HG03066 (cell line): ENCODE measurements at regions not wholly inside any gene's neighbourhood (a gene's known extent, or its start where the extent isn't known, plus 50 kb on each side); places are given as distances from the start of the nearest gene placed in this dataset.

ENCODE experiments used
- ATAC-seq: cut with Tn5 transposase; IDR thresholded peaks from one replicate; pipeline ENCODE4 v1.9.1; 2021; ENCODE audit warnings: low read depth; ENCODE audit not compliant: unreplicated experiment

DNA sequence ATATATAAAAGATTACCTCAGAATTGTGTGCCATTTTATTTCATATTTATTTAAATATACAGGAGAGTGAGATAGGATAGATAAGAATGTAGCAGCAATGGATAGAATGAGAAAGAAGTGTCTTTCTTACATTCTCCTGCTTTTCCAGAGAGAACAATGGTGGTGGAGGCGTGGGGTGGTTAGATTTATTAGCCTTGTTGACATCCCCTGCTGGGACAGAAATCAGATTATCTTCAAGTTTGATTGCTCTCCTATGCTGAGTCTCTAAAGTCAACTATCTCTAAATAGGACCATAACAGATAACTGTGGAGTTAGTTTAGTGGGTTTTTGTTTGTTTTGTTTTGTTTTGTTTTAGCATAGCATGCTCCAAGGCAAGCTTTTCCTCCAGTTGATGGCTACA is 397.6 kb downstream of the LRFN5 start:
- no peak for ATAC-seq

DNA sequence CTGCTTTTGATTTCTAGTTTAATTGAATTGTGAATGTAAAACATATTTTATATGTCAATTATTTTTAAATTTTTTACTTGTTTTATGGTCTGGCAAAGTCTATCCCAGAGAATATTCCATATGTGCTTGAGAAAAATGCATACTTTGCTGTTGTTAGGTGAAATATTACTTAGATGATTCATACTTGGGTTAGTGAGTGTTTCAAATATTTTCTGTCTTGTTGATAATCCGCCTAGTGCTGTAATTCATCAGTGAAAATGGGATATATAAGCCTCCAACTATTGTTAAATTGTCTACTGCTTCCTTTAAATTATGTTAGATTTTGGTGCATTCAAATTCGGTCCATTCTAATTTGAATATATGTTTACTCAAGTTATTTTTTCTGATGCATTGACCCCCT is 395.5 kb downstream of the LRFN5 start:
- ATAC-seq, result no peak

DNA sequence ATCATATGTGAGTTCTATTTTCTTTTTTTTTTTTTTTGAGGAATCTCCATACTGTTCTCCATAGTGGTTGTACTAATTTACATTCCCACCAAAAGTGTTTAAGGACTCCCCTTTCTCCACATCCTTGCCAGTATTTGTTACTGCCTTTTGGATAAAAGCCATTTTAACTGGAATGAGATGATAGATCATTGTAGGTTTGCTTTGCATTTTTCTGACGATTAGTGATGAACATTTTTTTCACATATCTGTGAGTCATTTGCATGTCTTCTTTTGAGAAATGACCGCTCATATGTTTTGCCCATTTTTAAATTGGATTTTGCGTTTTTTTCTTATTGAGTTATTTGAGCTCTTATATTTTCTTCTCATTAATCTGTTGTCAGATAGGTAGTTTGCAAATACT is 394.8 kb downstream of the LRFN5 start:
- ATAC-seq, result no peak

DNA sequence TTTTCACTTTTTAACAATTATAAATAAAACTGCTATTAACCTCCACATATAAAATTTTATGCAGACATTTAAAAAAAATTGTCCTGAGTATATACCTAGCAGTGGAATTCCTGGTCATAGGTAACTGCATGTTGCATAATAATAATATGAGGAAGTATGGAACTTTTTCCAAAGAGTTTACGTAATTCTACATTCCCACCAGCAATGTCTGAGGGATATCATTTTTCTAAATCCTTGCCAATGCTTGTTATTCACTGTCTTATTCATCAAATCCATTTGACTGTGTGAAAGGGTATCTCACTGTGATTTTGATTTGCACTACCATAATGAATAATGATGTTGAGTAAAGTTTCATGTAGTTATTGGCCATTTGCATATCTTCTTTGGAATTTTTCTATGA is 393.8 kb downstream of the LRFN5 start:
- no peak for ATAC-seq

DNA sequence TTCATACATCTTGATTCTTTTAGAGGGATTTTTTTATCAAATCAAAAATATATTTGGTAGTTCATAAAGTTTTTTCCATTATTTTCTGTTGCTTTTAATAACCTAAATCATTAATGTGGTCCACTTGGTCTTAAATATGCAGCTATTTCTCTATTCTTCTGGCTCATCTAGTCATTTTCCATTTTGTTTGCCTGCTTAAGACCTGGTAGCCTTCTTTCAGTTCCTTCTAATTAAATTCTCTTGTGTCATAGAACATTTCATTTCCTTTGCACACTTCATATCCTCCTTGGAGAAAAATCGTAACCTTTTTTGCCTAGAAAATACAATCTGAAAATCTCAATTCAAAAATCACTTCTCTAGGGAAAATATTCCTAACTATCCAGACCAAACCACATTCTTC is 387.0 kb downstream of the LRFN5 start:
- ATAC-seq, result no peak

DNA sequence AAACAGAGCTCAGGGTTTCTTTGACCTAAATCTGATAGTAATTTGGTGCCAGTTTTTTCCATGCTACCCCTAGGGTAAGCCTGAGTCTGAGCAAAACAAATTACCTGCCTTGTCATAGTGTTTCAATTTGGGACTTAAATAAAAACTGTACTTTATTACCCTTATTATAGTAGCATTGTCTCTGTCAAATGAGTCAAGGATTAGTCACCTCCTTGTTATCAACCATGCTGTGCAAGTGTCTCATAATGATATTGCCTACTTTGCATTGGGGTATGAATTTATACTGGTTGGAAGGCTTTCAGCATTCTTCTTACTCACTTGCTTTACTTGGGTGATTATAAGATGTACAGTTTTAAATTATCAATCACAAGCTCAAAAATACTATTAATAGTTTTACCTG is 380.0 kb downstream of the LRFN5 start:
- ATAC-seq, result no peak

DNA sequence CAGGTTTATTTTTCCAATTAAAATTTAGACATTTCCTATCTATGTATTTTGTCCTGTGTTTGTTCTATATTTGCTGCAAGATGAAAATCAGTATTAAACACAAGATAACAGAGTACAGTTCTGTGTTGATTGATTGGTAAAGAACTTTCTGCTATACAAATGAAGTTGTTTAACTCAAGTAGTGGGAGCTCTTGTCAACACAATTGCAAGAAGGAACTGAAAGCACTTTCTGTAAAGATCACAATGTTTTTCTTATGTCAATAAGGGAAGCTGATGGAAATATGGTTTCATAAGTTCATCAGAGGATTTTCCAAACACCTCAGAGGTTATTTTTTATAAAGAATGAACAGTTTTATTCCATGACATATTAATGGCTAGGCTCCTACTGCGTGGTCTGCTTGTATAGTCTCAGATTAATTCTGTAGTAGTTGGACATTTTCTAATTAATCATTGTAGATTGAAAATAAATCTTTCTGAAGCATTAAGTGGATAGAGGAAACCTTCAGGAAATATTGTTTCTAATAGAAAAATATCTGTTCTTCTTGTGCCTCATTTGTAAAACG is 379.5 kb downstream of the LRFN5 start:
- no peak for ATAC-seq

DNA sequence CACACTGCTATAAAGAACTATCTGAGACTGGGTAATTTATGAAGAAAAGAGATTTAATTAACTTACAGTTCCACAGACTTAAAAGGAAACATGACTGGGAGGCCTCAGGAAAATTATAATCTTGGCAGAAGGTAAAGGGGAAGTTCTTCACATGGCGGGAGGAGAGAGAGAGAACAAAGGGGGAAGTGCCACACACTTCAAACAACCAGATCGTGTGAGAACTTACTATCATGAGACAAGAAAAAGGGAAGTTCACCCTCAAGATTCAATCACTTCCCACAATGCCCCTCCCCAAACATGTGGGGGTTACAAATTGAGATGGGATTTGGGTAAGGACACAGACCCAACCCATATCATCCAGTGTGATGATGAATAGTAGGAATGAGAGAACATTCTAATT is 366.5 kb downstream of the LRFN5 start:
- no peak for ATAC-seq

DNA sequence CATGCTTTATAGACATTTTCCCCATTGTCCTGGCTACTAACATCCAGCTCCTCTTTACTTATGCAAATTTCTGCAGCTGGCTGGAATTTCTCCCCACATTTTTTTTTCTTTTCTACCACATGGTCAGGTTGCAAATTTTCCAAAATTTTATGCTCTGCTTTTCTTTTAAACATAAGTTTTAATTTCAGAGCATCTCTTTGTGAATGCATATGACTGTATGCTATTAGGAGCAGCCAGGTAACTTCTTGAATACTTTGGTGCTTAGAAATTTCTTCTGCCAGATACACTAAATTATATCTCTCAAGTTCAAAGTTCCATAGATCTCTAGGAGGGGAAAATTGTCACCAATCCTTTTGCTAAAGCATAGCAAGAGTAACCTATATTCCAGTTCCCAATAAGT is 365.9 kb downstream of the LRFN5 start:
- no peak for ATAC-seq

DNA sequence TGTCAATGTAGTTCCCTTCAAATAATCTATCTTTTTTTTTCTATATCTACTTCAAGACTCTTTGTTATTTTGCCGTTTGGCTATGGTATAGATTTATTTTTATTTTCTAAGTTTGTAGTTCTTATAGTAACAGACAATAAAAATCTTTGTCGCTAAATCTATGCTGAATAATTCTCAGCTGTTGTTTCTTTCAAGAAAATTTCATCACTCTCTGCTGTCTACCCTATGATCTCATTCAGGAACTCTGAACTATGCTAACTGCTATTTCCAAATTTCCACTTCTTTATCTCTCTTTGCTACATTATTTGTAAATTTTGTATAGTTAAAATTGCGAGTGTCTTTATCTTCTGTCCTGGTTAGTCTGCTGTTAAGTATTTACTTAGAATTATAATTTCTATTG is 353.6 kb downstream of the LRFN5 start:
- no peak for ATAC-seq

DNA sequence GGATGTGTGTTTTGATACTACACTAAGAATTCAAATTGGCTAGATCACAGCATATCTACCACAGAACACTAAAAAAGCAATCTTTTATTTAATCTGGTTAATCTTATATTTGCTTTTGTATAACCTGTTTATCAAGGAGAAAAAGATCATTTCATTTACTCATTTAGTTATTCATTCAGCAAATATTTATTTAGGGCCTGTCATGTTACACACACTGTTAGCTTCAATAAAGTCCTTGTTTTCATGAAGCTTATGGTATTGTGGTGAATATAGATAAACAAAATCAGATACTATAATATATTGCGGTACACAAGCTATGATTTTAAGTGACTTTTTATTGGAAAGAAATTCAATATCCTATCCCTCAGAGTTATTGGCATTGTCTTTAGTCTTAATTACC is 350.8 kb downstream of the LRFN5 start:
- ATAC-seq, result no peak
